ENCODE measurements at regions not wholly inside any gene's neighbourhood (a gene's known extent, or its start where the extent isn't known, plus 50 kb on each side); places are given as distances from the start of the nearest gene placed in this dataset.
A peak's percentile ranks its signal among the peaks of the same experiment; 100 is the strongest.

- Histone ChIP-seq H3K4me3 (no peak overlapping the region), H3K9me3 (no peaks in the 10 kb centered on the region), H3K36me3 (no peaks in the 10 kb centered on the region), H3K27ac (no peak overlapping the region), H3K4me1 (no peaks in the 10 kb centered on the region), H3K27me3 (ENCODE audit: low read depth) (no peaks in the 10 kb centered on the region)
- DNase-seq, result no peak
- TF ChIP-seq CTCF (IDR thresholded peaks at IDR 0.05), result no peak
- ATAC-seq, result no peak
- intact Hi-C loops (cut with DNase I), result no loop called here
Observed at GRCh38 chr12:42990387-42990786, 400.8 kb upstream of the PRICKLE1 start.

- TF ChIP-seq CTCF (IDR thresholded peaks at IDR 0.05), result no peak
- no peaks in the 10 kb centered on the region for H3K9me3 ChIP-seq
- H3K4me3 ChIP-seq, result no peak overlapping the region
- no peak overlapping the region for H3K27ac ChIP-seq
- H3K27me3 ChIP-seq (ENCODE audit: low read depth), result no peaks in the 10 kb centered on the region
- ATAC-seq, result no peak
- DNase-seq, result no peak
- intact Hi-C loops (cut with DNase I), result no loop called here
- no peaks in the 10 kb centered on the region for H3K4me1 ChIP-seq
- H3K36me3 ChIP-seq, result no peaks in the 10 kb centered on the region
Observed at GRCh38 chr12:42987216-42987650, 397.7 kb upstream of the PRICKLE1 start.

DNA sequence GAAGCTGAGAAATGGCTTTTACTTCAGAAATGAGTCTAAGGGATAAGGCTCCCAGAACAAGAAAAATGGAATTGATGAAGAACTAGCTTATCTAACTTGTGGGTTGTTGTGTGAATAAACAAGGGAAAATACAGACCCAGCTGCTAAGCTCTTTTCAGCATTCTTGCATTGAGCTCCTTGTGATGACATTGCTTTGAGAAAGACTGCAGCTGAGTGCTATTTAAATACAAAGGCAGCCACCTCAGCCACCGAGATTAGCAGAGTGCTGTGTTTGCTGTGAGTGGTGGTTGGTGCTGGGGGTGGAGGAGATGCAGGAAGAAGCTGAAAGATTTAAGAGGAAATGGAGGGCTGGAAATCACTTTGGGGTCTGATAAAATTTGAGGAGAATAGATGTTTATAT is 396.0 kb upstream of the PRICKLE1 start:
- no peak for DNase-seq
- no peak for TF ChIP-seq CTCF (IDR thresholded peaks at IDR 0.05)
- intact Hi-C loops (cut with DNase I), result no loop called here
- Histone ChIP-seq H3K27ac (no peak overlapping the region), H3K4me3 (no peak overlapping the region), H3K4me1 (no peaks in the 10 kb centered on the region), H3K9me3 (no peaks in the 10 kb centered on the region), H3K36me3 (no peaks in the 10 kb centered on the region), H3K27me3 (ENCODE audit: low read depth) (no peaks in the 10 kb centered on the region)
- peak in 1 of 2 donors; percentile 62 for ATAC-seq

GRCh38 chr12:42982828-42983227 is 393.3 kb upstream of the PRICKLE1 start:
- no peaks in the 10 kb centered on the region for H3K36me3 ChIP-seq
- TF ChIP-seq CTCF (IDR thresholded peaks at IDR 0.05), result no peak
- H3K4me3 ChIP-seq, result no peak overlapping the region
- no peaks in the 10 kb centered on the region for H3K4me1 ChIP-seq
- intact Hi-C loops (cut with DNase I), result no loop called here
- no peak for DNase-seq
- H3K27ac ChIP-seq, result no peak overlapping the region
- H3K27me3 ChIP-seq (ENCODE audit: low read depth), result no peaks in the 10 kb centered on the region
- ATAC-seq, result no peak
- H3K9me3 ChIP-seq, result no peaks in the 10 kb centered on the region

DNA sequence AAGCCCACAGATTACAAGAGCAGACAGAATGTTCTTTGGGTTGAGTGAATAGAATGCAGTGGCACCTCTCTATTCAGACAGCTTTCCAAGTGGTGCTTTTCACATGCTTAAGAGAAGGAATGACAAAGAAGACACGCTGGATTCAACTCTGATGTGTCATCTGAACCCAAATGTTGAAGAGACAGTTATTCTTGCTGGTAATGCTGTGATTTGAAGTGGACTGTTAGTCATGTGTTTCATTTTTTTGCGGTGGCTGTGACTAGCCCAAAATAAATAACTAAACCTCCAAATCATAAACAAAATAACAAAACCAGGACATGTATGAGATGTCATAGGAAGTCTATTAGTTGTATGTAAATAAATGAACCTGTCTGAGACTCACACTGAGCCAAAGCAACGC is 391.8 kb upstream of the PRICKLE1 start:
- H3K36me3 ChIP-seq, result no peaks in the 10 kb centered on the region
- no peak for TF ChIP-seq CTCF (IDR thresholded peaks at IDR 0.05)
- no peaks in the 10 kb centered on the region for H3K27me3 ChIP-seq (ENCODE audit: low read depth)
- no peak for DNase-seq
- ATAC-seq, result no peak
- H3K27ac ChIP-seq, result no peak overlapping the region
- no peaks in the 10 kb centered on the region for H3K4me1 ChIP-seq
- H3K9me3 ChIP-seq, result no peaks in the 10 kb centered on the region
- H3K4me3 ChIP-seq, result no peak overlapping the region
- intact Hi-C loops (cut with DNase I), result no loop called here

DNA sequence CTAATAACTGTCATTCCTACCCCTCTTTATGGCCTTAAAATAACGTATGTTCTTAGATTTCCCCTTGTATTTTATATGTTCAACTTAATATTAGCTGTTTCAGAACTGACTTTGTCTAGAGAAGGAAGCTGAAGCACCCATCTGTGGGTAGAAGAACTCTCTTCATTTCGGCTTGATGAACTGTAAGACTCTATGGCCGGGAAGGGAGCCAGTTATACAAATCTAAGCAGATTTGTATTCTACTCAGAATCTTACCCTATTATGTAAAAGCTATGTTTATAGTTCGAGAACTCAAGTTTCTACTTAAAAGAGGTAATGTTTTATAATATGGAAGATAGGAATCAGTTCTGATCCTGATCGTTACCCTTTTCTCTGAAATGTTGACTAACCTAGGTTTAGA is 390.9 kb upstream of the PRICKLE1 start:
- Histone ChIP-seq H3K27me3 (ENCODE audit: low read depth) (no peaks in the 10 kb centered on the region), H3K4me3 (no peak overlapping the region), H3K4me1 (no peaks in the 10 kb centered on the region), H3K9me3 (no peaks in the 10 kb centered on the region), H3K27ac (no peak overlapping the region), H3K36me3 (no peaks in the 10 kb centered on the region)
- DNase-seq (no peak), ATAC-seq (no peak)
- TF ChIP-seq CTCF (IDR thresholded peaks at IDR 0.05), result no peak
- intact Hi-C loops (cut with DNase I), result no loop called here

All from lower lobe of right lung (tissue), 2 donors.